HG02623 (cell line): ENCODE measurements at regions not wholly inside any gene's neighbourhood (a gene's known extent, or its start where the extent isn't known, plus 50 kb on each side); places are given as distances from the start of the nearest gene placed in this dataset.
"Not testable (repeated sequence)": the region's sequence is repeated elsewhere in the genome, so short reads cannot be mapped to it uniquely, and the experiment has no call there.

Experiments used
- ATAC-seq: cut with Tn5 transposase; IDR thresholded peaks from one replicate; pipeline ENCODE4 v1.9.1; 2021; ENCODE audit warnings: moderate library complexity; ENCODE audit not compliant: unreplicated experiment

DNA sequence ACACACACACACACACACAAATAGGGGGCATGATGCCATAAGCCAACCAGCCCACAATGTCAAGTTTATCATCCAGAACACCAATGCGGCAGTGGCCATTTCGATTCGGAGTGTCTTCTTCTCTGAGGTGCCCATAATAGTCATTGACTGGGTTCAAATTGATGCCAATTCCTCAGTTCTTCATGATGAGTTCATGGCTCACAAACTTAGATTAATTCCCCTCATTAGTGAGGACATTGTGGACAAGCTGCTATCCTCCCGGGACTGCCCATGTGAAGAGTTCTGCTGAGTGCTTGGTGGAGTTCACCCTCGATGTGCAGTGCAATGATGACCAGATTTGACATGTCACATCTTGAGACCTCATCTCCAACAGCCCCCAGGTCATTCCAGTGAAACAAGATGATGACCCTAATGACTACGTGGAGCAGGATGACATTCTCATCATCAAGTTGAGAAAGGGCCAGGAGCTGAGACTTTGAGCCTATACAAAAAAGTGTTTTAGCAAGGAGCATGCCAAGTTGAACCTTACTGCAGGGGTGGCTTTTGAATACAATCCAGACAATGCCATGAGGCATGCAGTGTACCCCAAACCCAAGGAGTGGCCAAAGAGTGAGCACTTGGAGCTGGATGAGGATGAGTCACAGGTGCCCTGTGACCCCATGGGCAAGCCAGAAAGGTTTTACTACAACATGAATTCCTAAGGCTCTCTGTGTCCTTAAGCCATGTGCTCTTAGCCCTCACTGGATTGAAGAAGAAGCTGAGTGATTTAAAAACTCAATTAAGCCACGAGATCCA, 211.6 kb upstream of the SAMSN1 start:
- ATAC-seq: no peak

DNA sequence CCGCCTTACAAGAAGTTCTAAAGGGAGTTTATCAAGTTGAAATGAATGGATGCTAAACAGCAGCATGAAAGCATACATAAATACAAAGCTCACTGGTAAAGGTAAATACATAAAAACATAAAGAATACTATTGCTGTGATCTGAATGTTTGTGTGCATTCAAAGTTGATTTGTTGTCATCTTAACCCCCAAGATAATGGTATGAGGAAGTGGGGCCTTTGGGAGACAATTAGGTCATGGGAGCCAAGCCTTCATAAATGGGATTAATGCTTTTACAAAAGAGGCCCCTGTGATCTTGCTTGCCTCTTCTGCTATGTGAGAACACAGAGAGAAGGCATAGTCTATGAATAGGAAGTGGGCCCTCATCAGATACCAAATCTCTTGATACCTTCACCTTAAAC, 209.0 kb upstream of the SAMSN1 start:
- no peak for ATAC-seq

DNA sequence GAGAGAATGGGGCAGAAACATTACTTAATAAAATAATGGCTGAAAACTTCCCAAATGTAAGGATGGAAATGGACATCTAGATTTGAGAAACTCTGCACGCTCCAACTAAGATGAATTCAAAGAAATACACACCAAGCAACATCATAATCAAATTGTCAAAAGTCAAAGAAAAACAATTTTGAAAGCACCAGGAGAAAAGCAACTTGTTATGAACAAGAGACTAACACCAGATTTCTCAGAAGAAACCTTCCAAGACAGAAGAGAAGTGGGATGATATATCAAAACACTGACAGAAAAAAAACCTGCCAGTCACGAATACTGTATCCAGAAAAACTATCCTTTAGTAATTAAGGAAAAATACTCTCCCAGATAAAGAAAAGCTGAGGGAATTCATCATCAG, 208.6 kb upstream of the SAMSN1 start:
- ATAC-seq: no peak

DNA sequence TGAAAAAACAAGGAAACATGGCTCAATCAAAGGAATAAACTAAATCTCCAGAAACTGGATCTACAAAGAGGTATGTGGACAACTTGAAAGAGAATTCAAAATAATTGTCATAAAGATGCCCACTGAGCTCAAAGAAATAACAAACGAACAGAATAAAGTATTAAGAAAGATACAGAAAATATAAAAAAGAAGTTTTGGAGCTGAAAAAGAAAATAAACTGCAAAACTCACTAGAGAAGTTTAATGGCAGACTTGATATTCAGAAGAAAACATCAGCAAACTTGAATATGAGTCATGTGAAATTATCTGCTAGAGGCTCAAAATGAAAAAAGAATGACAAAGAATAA, 208.1 kb upstream of the SAMSN1 start:
- no peak for ATAC-seq

- ATAC-seq: no peak
Measured at GRCh38 chr21:14753466-14754258, 207.5 kb upstream of the SAMSN1 start.

DNA sequence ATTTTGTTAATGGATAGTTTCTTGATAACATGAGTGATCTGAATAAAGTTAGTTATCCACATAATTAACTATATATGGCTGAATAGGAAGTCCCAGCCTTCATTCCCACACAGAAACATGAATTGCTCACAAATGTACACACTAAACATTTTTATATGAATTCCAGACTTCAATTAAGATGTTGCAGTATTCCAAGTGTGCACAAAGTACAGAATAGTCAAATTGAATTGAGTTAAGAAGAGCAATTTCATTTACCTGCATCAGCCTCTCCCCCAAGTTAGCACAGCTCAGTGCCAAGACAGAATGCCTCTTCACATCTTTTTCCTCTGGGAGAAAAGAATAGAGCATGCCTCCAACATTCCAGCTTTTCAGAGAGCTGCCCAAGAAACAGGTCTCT, 207.0 kb upstream of the SAMSN1 start:
- ATAC-seq: no peak

DNA sequence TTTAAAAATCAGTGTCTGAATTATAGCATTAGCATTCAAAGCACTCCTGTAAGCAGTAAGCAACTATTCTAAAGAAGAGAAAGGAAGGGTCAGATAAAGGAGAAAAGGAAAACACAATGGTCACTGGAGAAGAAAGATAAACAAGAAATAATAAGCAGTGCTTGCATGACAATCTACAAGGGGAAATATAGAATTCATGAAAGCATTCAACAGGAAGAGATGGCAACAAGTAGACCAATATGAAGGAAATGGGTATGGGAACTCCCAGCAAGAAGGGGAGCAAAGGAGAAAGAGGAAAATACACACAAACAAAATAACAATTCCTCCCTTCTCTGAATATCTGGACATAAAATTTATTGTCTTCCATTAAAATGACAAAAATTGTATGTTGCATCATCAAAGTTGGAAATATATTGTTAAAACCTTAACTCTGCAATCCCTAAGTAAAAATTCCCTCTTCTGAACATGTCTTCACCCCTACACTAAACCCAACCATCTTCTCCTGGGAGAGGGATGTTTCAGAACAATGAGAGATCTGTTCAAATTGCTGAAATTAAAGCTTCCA, 206.3 kb upstream of the SAMSN1 start:
- ATAC-seq: no peak

GRCh38 chr21:14751602-14752344, 205.7 kb upstream of the SAMSN1 start:
- ATAC-seq: no peak

GRCh38 chr21:14751011-14751410, 204.9 kb upstream of the SAMSN1 start:
- ATAC-seq: no peak

DNA sequence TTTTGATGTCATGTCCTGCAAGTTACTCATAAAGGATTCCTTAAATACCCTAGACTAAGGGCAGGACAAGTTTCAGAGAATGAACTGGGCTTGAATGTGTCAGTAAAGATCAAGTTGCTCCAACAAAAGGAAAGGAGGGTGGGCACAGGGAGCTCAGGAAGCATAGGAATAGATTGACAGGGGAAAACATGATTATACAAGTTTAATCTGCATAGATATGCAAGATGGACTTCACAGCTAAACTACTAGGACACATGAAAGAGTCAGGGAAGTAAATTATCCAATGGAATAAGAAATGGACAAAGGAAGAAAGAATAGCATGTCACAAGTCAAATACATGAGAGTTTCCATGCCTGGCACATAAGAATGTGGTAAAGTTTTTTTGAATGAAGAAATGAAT, 203.9 kb upstream of the SAMSN1 start:
- no peak for ATAC-seq

GRCh38 chr21:14748662-14749061, 202.5 kb upstream of the SAMSN1 start:
- ATAC-seq: no peak

GRCh38 chr21:14744368-14744767, 198.3 kb upstream of the SAMSN1 start:
- no peak for ATAC-seq

GRCh38 chr21:14742119-14742518, 196.0 kb upstream of the SAMSN1 start:
- ATAC-seq: no peak

- no peak for ATAC-seq
Measured at GRCh38 chr21:14741256-14741655, 195.1 kb upstream of the SAMSN1 start.

- no peak for ATAC-seq
Measured at GRCh38 chr21:14740692-14741091, 194.6 kb upstream of the SAMSN1 start.

- no peak for ATAC-seq
Measured at GRCh38 chr21:14740116-14740515, 194.0 kb upstream of the SAMSN1 start.

DNA sequence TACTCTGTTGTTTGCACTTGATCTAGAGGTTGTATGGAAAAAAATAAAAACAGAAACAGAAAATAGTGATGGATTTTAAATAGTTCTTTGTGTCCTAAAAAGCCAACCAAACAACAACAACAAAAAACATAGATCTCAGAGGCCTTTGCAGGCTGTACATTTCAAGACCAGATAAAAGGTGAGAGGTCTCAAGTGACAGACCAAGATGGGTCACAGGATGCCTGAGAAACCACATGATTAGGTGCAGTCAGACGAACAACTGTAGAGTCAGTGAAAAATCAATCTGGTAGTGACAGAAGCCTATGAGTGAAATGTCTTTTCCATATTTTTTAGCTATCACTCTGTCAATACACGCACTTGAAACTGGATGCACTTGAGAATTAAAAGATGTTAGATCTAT, 193.5 kb upstream of the SAMSN1 start:
- ATAC-seq: no peak

DNA sequence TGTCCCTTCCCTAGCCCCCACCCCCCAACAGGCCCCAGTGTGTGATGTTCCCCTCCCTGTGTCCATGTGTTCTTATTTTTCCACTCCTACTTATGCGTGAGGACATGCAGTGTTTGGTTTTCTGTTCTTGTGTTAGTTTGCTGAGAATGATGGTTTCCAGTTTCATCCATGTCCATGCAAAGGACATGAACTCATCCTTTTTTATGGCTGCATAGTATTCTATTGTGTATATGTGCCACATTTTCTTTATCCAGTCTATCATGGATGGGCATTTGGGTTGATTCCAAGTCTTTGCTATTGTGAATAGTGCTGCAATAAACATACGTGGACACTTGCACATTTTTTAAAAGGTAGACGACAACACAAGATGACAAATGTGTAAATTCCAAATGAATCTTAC, 192.5 kb upstream of the SAMSN1 start:
- ATAC-seq: not testable (repeated sequence)

- ATAC-seq: no peak
Measured at GRCh38 chr21:14737922-14738321, 191.8 kb upstream of the SAMSN1 start.

GRCh38 chr21:14737284-14737691, 191.2 kb upstream of the SAMSN1 start:
- ATAC-seq: no peak

DNA sequence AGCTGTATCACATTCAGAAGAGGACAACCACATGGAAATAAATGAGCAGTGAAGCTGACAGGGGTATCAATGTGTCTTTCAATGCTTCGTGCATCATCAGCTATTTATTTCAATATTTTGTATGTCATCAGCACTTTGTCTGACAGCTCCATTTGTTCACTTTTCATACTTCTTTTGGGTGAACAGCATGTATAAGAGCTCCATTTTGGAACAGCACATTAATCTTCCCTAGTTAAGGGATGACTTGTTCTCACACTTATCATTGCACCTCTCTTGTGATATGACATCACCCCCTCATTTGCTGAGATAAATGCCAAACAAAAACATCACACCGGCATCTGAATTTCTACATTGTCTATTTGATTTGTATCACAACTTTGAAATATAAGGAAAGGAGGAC, 190.6 kb upstream of the SAMSN1 start:
- ATAC-seq: no peak
